Naive thymus-derived CD4-positive, alpha-beta T cell (primary cell): ENCODE measurements at regions not wholly inside any gene's neighbourhood (a gene's known extent, or its start where the extent isn't known, plus 50 kb on each side); places are given as distances from the start of the nearest gene placed in this dataset.

Source experiments
- ATAC-seq: fragments of 150-1000 bp; cut with Tn5 transposase; 2 replicates; pipeline ENCODE4 v1.10.0; 2021; ENCODE audit warnings: mild to moderate bottlenecking, moderate library complexity
- CTCF ChIA-PET: fragments of 350-600 bp; sonication (Branson Sonifier 250); formaldehyde crosslinking; loops from one replicate; lab custom pipeline; 2021; ENCODE audit warnings: antibody characterized with exemption; lab: Charles Lee
- POLR2A ChIA-PET: fragments of 350-600 bp; sonication (Branson Sonifier 250); formaldehyde crosslinking; loops from one replicate; lab custom pipeline; 2021; ENCODE audit warnings: antibody characterized with exemption, inconsistent platforms; lab: Charles Lee
- DNase-seq, 9 donors: peaks; one replicate each; pipeline versions ENCODE4 v3.0.0 to v3.0.0-alpha.2; 2020 to 2022; ENCODE audit warnings: mixed read lengths in 1 of 9
- H3K27ac ChIP-seq: one replicate; pipeline ENCODE4 v1.7.0; 2013; ENCODE audit warnings: mild to moderate bottlenecking, low read depth, low read length, moderate library complexity
- H3K27me3 ChIP-seq, 2 donors: one replicate each; pipeline ENCODE4 v1.7.0; 2013; ENCODE audit warnings: low read length in 2 of 2, mild to moderate bottlenecking in 2 of 2, moderate library complexity in 2 of 2; ENCODE audit not compliant: control insufficient read depth in 2 of 2, insufficient read depth in 2 of 2
- H3K36me3 ChIP-seq, 3 experiments: 1 replicate in 2 of 3; 2 replicates in 1 of 3; pipeline ENCODE4 v1.7.0; 2013; ENCODE audit warnings: low read length in 3 of 3, mild to moderate bottlenecking in 3 of 3, moderate library complexity in 1 of 3; ENCODE audit not compliant: insufficient read depth in 3 of 3, control insufficient read depth in 2 of 3
- H3K4me1 ChIP-seq, 2 donors: one replicate each; pipeline ENCODE4 v1.7.0; 2013; ENCODE audit warnings: low read length in 2 of 2, mild to moderate bottlenecking in 2 of 2, moderate library complexity in 1 of 2; ENCODE audit not compliant: control insufficient read depth in 2 of 2, insufficient read depth in 2 of 2
- H3K4me3 ChIP-seq: 2 replicates; pipeline ENCODE4 v1.7.0; 2013; ENCODE audit warnings: mild to moderate bottlenecking, low read length
- H3K9me3 ChIP-seq, 3 experiments: 1 replicate in 2 of 3; 2 replicates in 1 of 3; pipeline ENCODE4 v1.7.0; 2013; ENCODE audit warnings: low read length in 3 of 3; ENCODE audit not compliant: control insufficient read depth in 2 of 3
- H3K27ac Mint-ChIP-seq, 9 donors: one replicate each; pipeline ENCODE4 v1.8.0; 2020 to 2022; ENCODE audit warnings: mixed read lengths in 9 of 9, mild to moderate bottlenecking in 8 of 9, moderate library complexity in 5 of 9, inconsistent platforms in 2 of 9
- H3K27me3 Mint-ChIP-seq, 5 donors: one replicate each; pipeline ENCODE4 v1.8.0; 2021 to 2022; ENCODE audit warnings: mixed read lengths in 5 of 5, mild to moderate bottlenecking in 1 of 5
- H3K36me3 Mint-ChIP-seq, 5 donors: one replicate each; pipeline ENCODE4 v1.8.0; 2020 to 2022; ENCODE audit warnings: mixed read lengths in 5 of 5, mild to moderate bottlenecking in 3 of 5, inconsistent platforms in 1 of 5
- H3K4me1 Mint-ChIP-seq, 7 donors: one replicate each; pipeline ENCODE4 v1.8.0; 2020 to 2022; ENCODE audit warnings: mixed read lengths in 7 of 7, mild to moderate bottlenecking in 3 of 7, inconsistent platforms in 1 of 7
- H3K4me3 Mint-ChIP-seq, 10 donors: one replicate each; pipeline ENCODE4 v1.8.0; 2020 to 2022; ENCODE audit warnings: mild to moderate bottlenecking in 10 of 10, mixed read lengths in 10 of 10, moderate library complexity in 6 of 10, inconsistent platforms in 2 of 10
- H3K9me3 Mint-ChIP-seq, 11 donors: one replicate each; pipeline ENCODE4 v1.8.0; 2020 to 2022; ENCODE audit warnings: mixed read lengths in 11 of 11, mild to moderate bottlenecking in 4 of 11, inconsistent platforms in 1 of 11, moderate library complexity in 1 of 11
- intact Hi-C, 2 donors: fragments of 100-400 bp; cut with micrococcal nuclease; formaldehyde crosslinking; loops; one replicate each; pipeline ENCODE4 v1.15.1; 2023

GRCh38 chr15:91420689-91421088 lies 320.6 kb downstream of the SV2B start:
- DNase-seq = no peak
- Mint-ChIP-seq H3K36me3 (peaks cover 0 to 11% (median 0%) of the 10 kb centered on the region in 5 donors), H3K4me1 (peaks cover 9 to 45% (median 21%) of the 10 kb centered on the region in 7 donors), H3K4me3 (no peak overlapping the region), H3K27ac (no peak overlapping the region), H3K27me3 (peaks cover 0 to 34% (median 0%) of the 10 kb centered on the region in 5 donors), H3K9me3 (peaks cover 0 to 14% (median 0%) of the 10 kb centered on the region in 11 donors)
- peaks cover 22 to 26% of the 10 kb centered on the region in 2 donors for H3K4me1 ChIP-seq
- no peaks in the 10 kb centered on the region for H3K9me3 ChIP-seq
- ChIA-PET CTCF (no interaction called here), POLR2A (no interaction called here)
- no peaks in the 10 kb centered on the region for H3K36me3 ChIP-seq
- H3K27me3 ChIP-seq = no peaks in the 10 kb centered on the region
- intact Hi-C loops = loop anchor here in 1 of 2 donors (5.0 kb wide), 1 partner anchor 52 kb away; no protein-coding TSS in a partner anchor
- ATAC-seq = no peak
- H3K27ac ChIP-seq = no peak overlapping the region
- H3K4me3 ChIP-seq = no peak overlapping the region

GRCh38 chr15:91422797-91423196 lies 322.7 kb downstream of the SV2B start:
- H3K27ac Mint-ChIP-seq = peak overlapping the region in 8 of 9 donors; percentile 19 to 91 (median 68)
- H3K27me3 Mint-ChIP-seq = peaks cover 0 to 19% (median 0%) of the 10 kb centered on the region in 5 donors
- DNase-seq (peak in 4 of 9 donors; percentile 5 to 45 (median 14)), ATAC-seq (peak; percentile 61)
- Histone ChIP-seq H3K4me3 (no peak overlapping the region), H3K27me3 (no peaks in the 10 kb centered on the region), H3K27ac (no peak overlapping the region), H3K9me3 (no peaks in the 10 kb centered on the region), H3K36me3 (no peaks in the 10 kb centered on the region), H3K4me1 (peaks cover 26 to 28% of the 10 kb centered on the region in 2 donors)
- peaks cover 9 to 56% (median 26%) of the 10 kb centered on the region in 7 donors for H3K4me1 Mint-ChIP-seq
- H3K4me3 Mint-ChIP-seq = peak overlapping the region in 7 of 10 donors; percentile 1 to 79 (median 54)
- peaks cover 0 to 13% (median 0%) of the 10 kb centered on the region in 5 donors for H3K36me3 Mint-ChIP-seq
- POLR2A ChIA-PET = no interaction called here
- H3K9me3 Mint-ChIP-seq = peaks cover 0 to 13% (median 0%) of the 10 kb centered on the region in 11 donors
- CTCF ChIA-PET = no interaction called here
- intact Hi-C loops = loop anchor here (1.0 to 5.0 kb wide), 3 partner anchors 50 to 100 kb away; no protein-coding TSS in a partner anchor

GRCh38 chr15:91424001-91424400 lies 323.9 kb downstream of the SV2B start:
- H3K9me3 ChIP-seq = no peaks in the 10 kb centered on the region
- peaks cover 0 to 12% (median 0%) of the 10 kb centered on the region in 5 donors for H3K27me3 Mint-ChIP-seq
- H3K27me3 ChIP-seq = no peaks in the 10 kb centered on the region
- ATAC-seq (no peak), DNase-seq (no peak)
- ChIA-PET CTCF (interaction anchor here (1.1 kb wide), 1 partner anchor 122 kb away, joined by 4 read pairs; no protein-coding TSS in a partner anchor), POLR2A (interaction anchor here (0.6 kb wide), 2 partner anchors 9 to 16 kb away, joined by 3 read pairs; no protein-coding TSS in a partner anchor)
- H3K27ac ChIP-seq = no peak overlapping the region
- no peak overlapping the region for H3K4me3 ChIP-seq
- H3K36me3 Mint-ChIP-seq = peaks cover 0 to 12% (median 0%) of the 10 kb centered on the region in 5 donors
- peaks cover 0 to 13% (median 0%) of the 10 kb centered on the region in 11 donors for H3K9me3 Mint-ChIP-seq
- peaks cover 26 to 28% of the 10 kb centered on the region in 2 donors for H3K4me1 ChIP-seq
- H3K36me3 ChIP-seq = no peaks in the 10 kb centered on the region
- intact Hi-C loops = loop anchor here in 1 of 2 donors (5.0 kb wide), 1 partner anchor 48 kb away; no protein-coding TSS in a partner anchor
- H3K27ac Mint-ChIP-seq = peak overlapping the region in 4 of 9 donors; percentile 10 to 59 (median 24)
- H3K4me3 Mint-ChIP-seq = peak overlapping the region in 1 of 10 donors; percentile 31
- peaks cover 9 to 59% (median 27%) of the 10 kb centered on the region in 7 donors for H3K4me1 Mint-ChIP-seq

GRCh38 chr15:91426412-91426811 lies 326.4 kb downstream of the SV2B start:
- peak; percentile 49 for ATAC-seq
- H3K4me1 Mint-ChIP-seq = peaks cover 9 to 62% (median 27%) of the 10 kb centered on the region in 7 donors

GRCh38 chr15:91429973-91430372 lies 329.9 kb downstream of the SV2B start:
- CTCF ChIA-PET = no interaction called here
- intact Hi-C loops = no loop called here
- H3K9me3 ChIP-seq = no peaks in the 10 kb centered on the region
- H3K27ac ChIP-seq = no peak overlapping the region
- H3K4me3 ChIP-seq = no peak overlapping the region
- H3K27me3 ChIP-seq = no peaks in the 10 kb centered on the region
- H3K27me3 Mint-ChIP-seq = peaks cover 0 to 7% (median 0%) of the 10 kb centered on the region in 5 donors
- ATAC-seq = no peak
- H3K4me3 Mint-ChIP-seq = no peak overlapping the region
- POLR2A ChIA-PET = no interaction called here
- peaks cover 0 to 6% of the 10 kb centered on the region in 2 donors for H3K4me1 ChIP-seq
- H3K9me3 Mint-ChIP-seq = peaks cover 0 to 7% (median 3%) of the 10 kb centered on the region in 11 donors
- no peaks in the 10 kb centered on the region for H3K36me3 ChIP-seq
- H3K27ac Mint-ChIP-seq = peak overlapping the region in 1 of 9 donors; percentile 39
- peaks cover 0 to 11% (median 0%) of the 10 kb centered on the region in 5 donors for H3K36me3 Mint-ChIP-seq
- peaks cover 0 to 31% (median 6%) of the 10 kb centered on the region in 7 donors for H3K4me1 Mint-ChIP-seq
- DNase-seq = no peak

More at GRCh38 chr15:91426412-91426811, 326.4 kb downstream of the SV2B start:
- Mint-ChIP-seq H3K27me3 (peaks cover 0 to 5% (median 0%) of the 10 kb centered on the region in 5 donors), H3K9me3 (peaks cover 0 to 8% (median 0%) of the 10 kb centered on the region in 11 donors), H3K27ac (no peak overlapping the region), H3K4me3 (no peak overlapping the region), H3K36me3 (peaks cover 0 to 16% (median 0%) of the 10 kb centered on the region in 5 donors)
- H3K4me1 ChIP-seq = peaks cover 26 to 28% of the 10 kb centered on the region in 2 donors
- H3K27ac ChIP-seq = no peak overlapping the region
- POLR2A ChIA-PET = no interaction called here
- CTCF ChIA-PET = no interaction called here
- no peaks in the 10 kb centered on the region for H3K36me3 ChIP-seq
- DNase-seq = no peak
- intact Hi-C loops = no loop called here
- no peaks in the 10 kb centered on the region for H3K27me3 ChIP-seq
- H3K9me3 ChIP-seq = no peaks in the 10 kb centered on the region
- H3K4me3 ChIP-seq = no peak overlapping the region

- Mint-ChIP-seq H3K27ac (no peak overlapping the region), H3K27me3 (peaks cover 0 to 7% (median 0%) of the 10 kb centered on the region in 5 donors), H3K4me3 (no peak overlapping the region), H3K36me3 (peaks cover 0 to 9% (median 0%) of the 10 kb centered on the region in 5 donors), H3K4me1 (peaks cover 0 to 23% (median 0%) of the 10 kb centered on the region in 7 donors), H3K9me3 (peaks cover 0 to 6% (median 0%) of the 10 kb centered on the region in 11 donors)
- no peaks in the 10 kb centered on the region for H3K36me3 ChIP-seq
- peaks cover 0 to 6% of the 10 kb centered on the region in 2 donors for H3K4me1 ChIP-seq
- POLR2A ChIA-PET = interaction anchor here (0.7 kb wide), 1 partner anchor 83 kb away, joined by 3 read pairs; no protein-coding TSS in a partner anchor
- H3K27ac ChIP-seq = no peak overlapping the region
- no peak for ATAC-seq
- H3K4me3 ChIP-seq = no peak overlapping the region
- no peak for DNase-seq
- H3K27me3 ChIP-seq = no peaks in the 10 kb centered on the region
- CTCF ChIA-PET = no interaction called here
- H3K9me3 ChIP-seq = no peaks in the 10 kb centered on the region
- intact Hi-C loops = no loop called here
Measured at GRCh38 chr15:91431041-91431715, 331.1 kb downstream of the SV2B start.
